ENCODE measurements at regions not wholly inside any gene's neighbourhood (a gene's known extent, or its start where the extent isn't known, plus 50 kb on each side); places are given as distances from the start of the nearest gene placed in this dataset.

DNA sequence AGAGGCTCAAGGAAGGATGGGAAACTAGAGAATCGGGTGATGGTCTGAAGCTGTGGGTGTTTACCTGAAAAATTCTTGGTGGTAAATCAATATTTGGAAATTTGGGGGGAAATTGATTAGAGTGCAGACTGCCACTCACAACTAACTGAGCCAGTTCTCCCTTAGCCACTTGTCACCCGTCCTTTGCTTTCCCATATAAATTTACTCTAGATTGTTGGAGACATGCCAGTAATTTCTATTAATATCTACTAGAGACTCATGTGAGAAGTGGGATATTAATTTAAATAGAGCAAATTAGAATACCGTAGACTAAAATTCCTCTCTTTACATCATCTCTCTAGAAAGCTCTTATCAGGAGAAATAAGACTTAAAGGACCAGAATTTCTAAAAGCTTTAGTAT is 471.3 kb upstream of the DAB2 start:
- WGBS (ENCODE audit: insufficient coverage, low lambda C conversion rate) = 86% methylated on average over 1 of the region's 3 CpGs
- no peaks in the 10 kb centered on the region for H3K9me3 ChIP-seq (ENCODE audit: control insufficient read depth, low read depth, low read length)
- H3K27ac ChIP-seq (ENCODE audit: low read length) = no peak overlapping the region
- no peaks in the 10 kb centered on the region for H3K36me3 ChIP-seq (ENCODE audit: control insufficient read depth, insufficient read depth, low read length)
- no peaks in the 10 kb centered on the region for H3K4me1 ChIP-seq (ENCODE audit: control insufficient read depth, insufficient read depth, low read length)
- H3K4me3 ChIP-seq (ENCODE audit: low read length) = no peak overlapping the region
- DNase-seq = no peak
- no peaks in the 10 kb centered on the region for H3K27me3 ChIP-seq (ENCODE audit: control insufficient read depth, insufficient read depth, low read length)

DNA sequence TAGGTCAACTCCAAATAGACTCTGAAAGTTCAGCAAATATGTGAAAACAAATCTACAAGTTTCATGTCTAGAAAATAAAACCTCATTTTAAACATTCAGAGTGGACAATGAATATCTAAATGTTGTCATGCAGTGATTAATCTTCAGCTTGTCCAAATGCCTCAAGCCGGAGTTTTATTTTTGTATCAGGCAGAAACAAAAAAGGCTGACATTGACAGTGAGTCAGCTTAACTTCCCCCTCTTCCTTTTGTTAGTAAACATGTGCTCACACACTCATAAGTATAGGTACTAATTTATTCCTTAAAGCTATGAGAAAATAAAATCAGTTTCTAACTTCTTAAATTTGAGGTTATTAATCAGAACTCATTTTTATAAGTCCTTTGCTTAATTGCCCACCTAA is 467.9 kb upstream of the DAB2 start:
- Histone ChIP-seq H3K27ac (ENCODE audit: low read length) (no peak overlapping the region), H3K9me3 (ENCODE audit: control insufficient read depth, low read depth, low read length) (no peaks in the 10 kb centered on the region), H3K27me3 (ENCODE audit: control insufficient read depth, insufficient read depth, low read length) (no peaks in the 10 kb centered on the region), H3K4me3 (ENCODE audit: low read length) (no peak overlapping the region), H3K36me3 (ENCODE audit: control insufficient read depth, insufficient read depth, low read length) (no peaks in the 10 kb centered on the region), H3K4me1 (ENCODE audit: control insufficient read depth, insufficient read depth, low read length) (no peaks in the 10 kb centered on the region)
- no peak for DNase-seq
- WGBS (ENCODE audit: insufficient coverage, low lambda C conversion rate) = 78% methylated on average over 1 of the region's 1 CpG

DNA sequence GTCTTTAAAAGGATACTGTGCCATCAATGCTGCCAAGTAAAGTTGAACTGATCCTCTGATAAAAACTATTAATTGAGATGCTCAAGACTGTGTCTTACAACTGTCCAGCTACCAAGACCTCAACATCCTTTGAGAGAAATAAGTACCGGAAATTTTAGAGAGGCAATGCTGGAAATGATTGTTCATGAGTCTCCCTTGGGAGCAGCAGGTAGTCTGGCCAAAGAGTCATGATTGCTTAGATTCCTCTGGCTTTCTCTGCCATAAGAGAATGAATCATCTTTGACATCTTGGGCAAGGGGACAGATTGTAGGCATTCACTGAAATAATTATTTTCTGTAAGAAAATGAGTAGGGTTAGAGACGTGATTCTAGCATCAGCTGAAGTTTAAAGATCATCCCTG is 466.6 kb upstream of the DAB2 start:
- no peak overlapping the region for H3K27ac ChIP-seq (ENCODE audit: low read length)
- WGBS (ENCODE audit: insufficient coverage, low lambda C conversion rate) = no CpG with 5 or more reads among the region's 2 CpGs

DNA sequence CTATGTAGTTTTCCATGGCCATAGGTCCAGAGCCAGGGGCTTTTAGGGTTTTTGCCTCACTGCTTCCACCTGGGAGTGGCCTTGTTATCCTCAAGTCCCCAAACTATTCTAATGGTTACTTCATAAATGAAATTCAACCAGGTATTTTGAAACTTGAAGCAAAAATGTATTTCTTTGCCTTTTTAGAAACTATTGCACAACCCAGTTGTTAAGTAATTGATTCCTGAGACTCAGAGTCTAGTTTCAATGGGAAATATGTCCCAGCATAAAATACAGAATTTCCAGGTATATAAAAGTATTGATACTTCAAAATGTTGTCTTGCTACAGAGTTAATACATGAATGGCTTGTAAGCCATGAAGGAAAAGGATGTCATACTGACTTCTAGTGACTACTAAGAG is 456.2 kb upstream of the DAB2 start:
- H3K4me3 ChIP-seq (ENCODE audit: low read length) = no peak overlapping the region
- H3K27ac ChIP-seq (ENCODE audit: low read length) = no peak overlapping the region
- DNase-seq = no peak
- no peaks in the 10 kb centered on the region for H3K4me1 ChIP-seq (ENCODE audit: control insufficient read depth, insufficient read depth, low read length)
- no peaks in the 10 kb centered on the region for H3K27me3 ChIP-seq (ENCODE audit: control insufficient read depth, insufficient read depth, low read length)
- no peaks in the 10 kb centered on the region for H3K36me3 ChIP-seq (ENCODE audit: control insufficient read depth, insufficient read depth, low read length)
- H3K9me3 ChIP-seq (ENCODE audit: control insufficient read depth, low read depth, low read length) = no peaks in the 10 kb centered on the region

More for the DNA sequence above, 466.6 kb upstream of the DAB2 start:
- Histone ChIP-seq H3K4me1 (ENCODE audit: control insufficient read depth, insufficient read depth, low read length) (no peaks in the 10 kb centered on the region), H3K9me3 (ENCODE audit: control insufficient read depth, low read depth, low read length) (no peaks in the 10 kb centered on the region), H3K27me3 (ENCODE audit: control insufficient read depth, insufficient read depth, low read length) (no peaks in the 10 kb centered on the region), H3K36me3 (ENCODE audit: control insufficient read depth, insufficient read depth, low read length) (no peaks in the 10 kb centered on the region), H3K4me3 (ENCODE audit: low read length) (no peak overlapping the region)
- no peak for DNase-seq

DNA sequence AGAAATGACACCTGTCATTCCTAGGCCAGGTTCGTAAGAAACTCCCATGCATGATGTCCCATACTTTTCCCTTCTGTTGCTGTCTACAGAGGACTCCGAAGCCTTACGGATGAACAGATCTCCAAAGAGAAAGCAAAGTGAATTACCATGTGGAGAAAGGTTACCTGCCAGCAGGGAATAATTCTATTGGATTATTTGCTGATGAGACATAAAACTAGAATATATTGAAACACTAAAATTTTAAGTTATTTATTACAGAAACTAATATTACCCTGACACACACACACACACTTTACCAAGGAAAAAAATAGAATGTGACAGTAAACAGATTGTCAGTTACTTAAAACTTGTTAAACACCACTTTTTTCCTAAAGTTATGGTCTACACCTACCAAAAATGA is 452.7 kb upstream of the DAB2 start:
- H3K27me3 ChIP-seq (ENCODE audit: control insufficient read depth, insufficient read depth, low read length) = no peaks in the 10 kb centered on the region

DNA sequence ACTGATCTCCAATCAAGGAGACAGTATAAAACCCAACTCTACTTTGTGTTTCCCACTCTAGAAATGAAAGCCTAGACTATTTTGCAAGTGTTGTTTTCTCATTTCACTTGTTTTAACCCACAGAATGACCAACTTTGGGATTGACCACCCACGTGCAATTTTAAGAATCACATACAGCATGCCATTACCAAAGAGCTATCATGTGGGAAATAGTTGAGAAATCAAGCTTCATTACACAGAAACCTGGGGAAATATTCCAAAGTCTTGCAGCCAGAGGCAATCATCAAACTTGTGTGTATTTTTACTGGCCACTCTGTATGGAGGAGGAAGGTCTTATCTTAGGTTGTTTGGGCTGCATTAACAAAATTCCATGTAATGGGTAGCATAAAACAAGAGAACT is 451.4 kb upstream of the DAB2 start:
- Histone ChIP-seq H3K9me3 (ENCODE audit: control insufficient read depth, low read depth, low read length) (no peaks in the 10 kb centered on the region), H3K27me3 (ENCODE audit: control insufficient read depth, insufficient read depth, low read length) (no peaks in the 10 kb centered on the region), H3K27ac (ENCODE audit: low read length) (no peak overlapping the region), H3K4me3 (ENCODE audit: low read length) (no peak overlapping the region), H3K36me3 (ENCODE audit: control insufficient read depth, insufficient read depth, low read length) (no peaks in the 10 kb centered on the region), H3K4me1 (ENCODE audit: control insufficient read depth, insufficient read depth, low read length) (no peaks in the 10 kb centered on the region)
- WGBS (ENCODE audit: insufficient coverage, low lambda C conversion rate) = 100% methylated on average over 1 of the region's 1 CpG
- DNase-seq = no peak

More for the DNA sequence above, 452.7 kb upstream of the DAB2 start:
- no peaks in the 10 kb centered on the region for H3K9me3 ChIP-seq (ENCODE audit: control insufficient read depth, low read depth, low read length)
- no peak overlapping the region for H3K4me3 ChIP-seq (ENCODE audit: low read length)
- no peaks in the 10 kb centered on the region for H3K36me3 ChIP-seq (ENCODE audit: control insufficient read depth, insufficient read depth, low read length)
- no peak for DNase-seq
- no peak overlapping the region for H3K27ac ChIP-seq (ENCODE audit: low read length)
- no peaks in the 10 kb centered on the region for H3K4me1 ChIP-seq (ENCODE audit: control insufficient read depth, insufficient read depth, low read length)
- no CpG with 5 or more reads among the region's 3 CpGs for WGBS (ENCODE audit: insufficient coverage, low lambda C conversion rate)

DNA sequence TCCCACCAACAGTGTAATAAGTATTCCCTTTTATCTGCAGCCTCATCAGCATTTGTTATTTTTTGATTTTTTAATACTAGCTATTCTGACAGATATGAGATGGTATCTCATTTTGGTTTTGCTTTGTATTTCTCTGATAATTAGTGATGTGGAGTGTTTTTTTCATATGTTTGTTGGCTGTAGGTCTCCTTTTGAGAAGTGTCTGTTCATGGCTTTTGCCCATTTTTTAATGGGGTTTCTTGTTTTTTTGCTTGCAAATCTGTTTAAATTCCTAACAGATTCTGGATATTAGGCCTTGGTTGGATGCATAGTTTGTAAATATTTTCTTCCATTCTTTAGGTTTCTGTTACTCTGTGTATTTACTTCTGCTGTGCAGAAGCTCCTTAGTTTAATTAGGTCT is 445.4 kb upstream of the DAB2 start:
- no peaks in the 10 kb centered on the region for H3K36me3 ChIP-seq (ENCODE audit: control insufficient read depth, insufficient read depth, low read length)
- no peaks in the 10 kb centered on the region for H3K27me3 ChIP-seq (ENCODE audit: control insufficient read depth, insufficient read depth, low read length)
- no peaks in the 10 kb centered on the region for H3K4me1 ChIP-seq (ENCODE audit: control insufficient read depth, insufficient read depth, low read length)

DNA sequence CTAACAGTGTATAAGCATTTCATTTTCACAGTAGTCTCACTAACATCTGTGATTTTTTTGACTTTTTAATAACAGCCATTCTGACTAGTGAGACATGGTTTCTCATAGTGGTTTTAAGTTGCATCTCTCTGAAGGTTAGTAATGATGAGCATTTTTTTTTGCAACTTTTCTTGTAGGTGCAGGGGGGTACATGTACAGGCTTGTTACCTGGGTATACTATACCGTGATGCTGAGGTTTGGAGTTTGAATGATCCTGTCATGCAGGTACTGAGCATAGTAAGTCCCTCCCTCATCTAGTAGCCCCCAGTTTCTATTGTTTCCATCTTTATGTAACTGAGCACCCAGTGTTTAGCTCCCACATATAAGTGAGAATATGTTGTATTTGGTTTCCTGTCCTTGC is 444.6 kb upstream of the DAB2 start:
- no peaks in the 10 kb centered on the region for H3K36me3 ChIP-seq (ENCODE audit: control insufficient read depth, insufficient read depth, low read length)
- no peak overlapping the region for H3K4me3 ChIP-seq (ENCODE audit: low read length)
- no peak overlapping the region for H3K27ac ChIP-seq (ENCODE audit: low read length)
- DNase-seq = no peak
- no peaks in the 10 kb centered on the region for H3K27me3 ChIP-seq (ENCODE audit: control insufficient read depth, insufficient read depth, low read length)
- H3K9me3 ChIP-seq (ENCODE audit: control insufficient read depth, low read depth, low read length) = no peaks in the 10 kb centered on the region
- WGBS (ENCODE audit: insufficient coverage, low lambda C conversion rate) = no CpG with 5 or more reads among the region's 1 CpG
- no peaks in the 10 kb centered on the region for H3K4me1 ChIP-seq (ENCODE audit: control insufficient read depth, insufficient read depth, low read length)

More for the DNA sequence above, 445.4 kb upstream of the DAB2 start:
- DNase-seq = no peak
- no peak overlapping the region for H3K27ac ChIP-seq (ENCODE audit: low read length)
- no peak overlapping the region for H3K4me3 ChIP-seq (ENCODE audit: low read length)
- H3K9me3 ChIP-seq (ENCODE audit: control insufficient read depth, low read depth, low read length) = no peaks in the 10 kb centered on the region

DNA sequence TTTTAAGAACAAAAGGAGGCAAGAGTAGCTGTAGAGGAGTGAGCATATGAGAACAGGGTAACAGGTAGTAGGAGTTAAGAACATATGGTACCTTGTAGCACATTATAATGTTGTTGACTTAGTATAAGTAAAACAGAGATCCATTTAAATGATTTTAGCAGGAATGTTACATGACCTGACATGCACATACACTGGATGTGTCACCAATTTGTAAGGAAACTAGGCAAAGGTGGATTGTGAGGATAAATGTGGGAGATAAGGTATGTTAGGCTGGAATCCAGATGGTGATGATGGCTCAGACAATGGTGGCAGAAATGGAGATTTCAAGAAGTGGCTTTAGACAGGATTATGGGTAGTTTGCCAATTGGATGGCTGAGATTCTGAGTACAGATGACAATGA is 443.1 kb upstream of the DAB2 start:
- Histone ChIP-seq H3K4me3 (ENCODE audit: low read length) (no peak overlapping the region), H3K27me3 (ENCODE audit: control insufficient read depth, insufficient read depth, low read length) (no peaks in the 10 kb centered on the region), H3K9me3 (ENCODE audit: control insufficient read depth, low read depth, low read length) (no peaks in the 10 kb centered on the region), H3K36me3 (ENCODE audit: control insufficient read depth, insufficient read depth, low read length) (no peaks in the 10 kb centered on the region), H3K4me1 (ENCODE audit: control insufficient read depth, insufficient read depth, low read length) (no peaks in the 10 kb centered on the region), H3K27ac (ENCODE audit: low read length) (no peak overlapping the region)
- DNase-seq = no peak

DNA sequence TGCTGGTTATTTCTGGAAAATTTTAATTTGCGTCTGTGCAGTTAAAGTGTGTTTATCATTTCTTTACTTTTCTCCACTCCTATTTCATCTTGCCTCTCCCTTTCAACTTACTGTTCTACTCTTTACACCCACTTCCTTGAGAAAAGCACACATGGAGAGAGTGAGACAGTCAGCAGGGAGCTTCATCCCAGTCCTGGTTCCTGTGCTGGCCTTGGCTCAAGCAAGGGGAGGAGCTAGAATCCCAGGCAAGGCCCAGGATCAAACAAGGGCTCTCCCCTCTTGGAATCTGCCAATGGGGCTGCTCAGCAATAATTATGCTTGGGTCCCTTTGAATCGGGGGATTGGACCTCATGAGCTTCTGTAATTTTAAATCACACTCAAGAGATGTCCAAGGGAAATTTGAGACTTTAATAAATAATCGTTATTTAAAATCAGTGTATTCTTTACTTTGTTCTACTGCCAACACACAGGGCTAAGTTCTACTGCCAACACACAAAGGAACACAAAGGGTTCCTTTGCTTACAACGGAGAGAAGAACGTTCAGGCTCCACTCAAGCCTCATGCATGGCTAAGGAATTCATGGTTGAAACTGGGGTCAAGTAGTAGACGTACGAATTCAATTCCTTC is 439.3 kb upstream of the DAB2 start:
- no peak for DNase-seq
- H3K4me1 ChIP-seq (ENCODE audit: control insufficient read depth, insufficient read depth, low read length) = no peaks in the 10 kb centered on the region
- no peaks in the 10 kb centered on the region for H3K9me3 ChIP-seq (ENCODE audit: control insufficient read depth, low read depth, low read length)
- no peaks in the 10 kb centered on the region for H3K27me3 ChIP-seq (ENCODE audit: control insufficient read depth, insufficient read depth, low read length)
- H3K36me3 ChIP-seq (ENCODE audit: control insufficient read depth, insufficient read depth, low read length) = no peaks in the 10 kb centered on the region
- H3K4me3 ChIP-seq (ENCODE audit: low read length) = no peak overlapping the region
- WGBS (ENCODE audit: insufficient coverage, low lambda C conversion rate) = 85% methylated on average over 4 of the region's 7 CpGs
- H3K27ac ChIP-seq (ENCODE audit: low read length) = no peak overlapping the region

DNA sequence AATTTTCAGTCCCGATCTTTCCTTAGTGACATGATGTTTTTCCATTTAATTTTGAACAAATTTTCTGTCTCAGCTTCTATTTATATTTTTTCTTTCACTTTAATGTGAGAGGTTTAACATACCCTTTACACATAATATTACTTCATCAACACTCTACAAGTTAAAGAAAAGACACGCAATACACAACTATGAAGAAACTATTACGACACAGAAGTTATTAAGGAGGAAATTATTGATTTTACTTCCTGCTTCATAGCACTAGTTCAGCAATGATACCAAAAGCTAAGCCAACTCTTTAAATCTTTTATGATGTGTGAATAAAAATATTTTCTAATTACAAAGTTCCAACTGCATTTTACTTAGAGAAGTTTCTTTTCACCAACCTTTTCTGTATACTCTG is 432.3 kb upstream of the DAB2 start:
- no peaks in the 10 kb centered on the region for H3K4me1 ChIP-seq (ENCODE audit: control insufficient read depth, insufficient read depth, low read length)
- H3K4me3 ChIP-seq (ENCODE audit: low read length) = no peak overlapping the region
- H3K9me3 ChIP-seq (ENCODE audit: control insufficient read depth, low read depth, low read length) = no peaks in the 10 kb centered on the region
- no peak for DNase-seq
- WGBS (ENCODE audit: insufficient coverage, low lambda C conversion rate) = 85% methylated on average over 2 of the region's 3 CpGs
- H3K27ac ChIP-seq (ENCODE audit: low read length) = no peak overlapping the region
- H3K27me3 ChIP-seq (ENCODE audit: control insufficient read depth, insufficient read depth, low read length) = no peaks in the 10 kb centered on the region
- no peaks in the 10 kb centered on the region for H3K36me3 ChIP-seq (ENCODE audit: control insufficient read depth, insufficient read depth, low read length)

Data from large intestine (tissue), 3 donors.